ENCODE measurements at regions not wholly inside any gene's neighbourhood (a gene's known extent, or its start where the extent isn't known, plus 50 kb on each side); places are given as distances from the start of the nearest gene placed in this dataset.
"Not testable (repeated sequence)": the region's sequence is repeated elsewhere in the genome, so short reads cannot be mapped to it uniquely, and the experiment has no call there.

DNA sequence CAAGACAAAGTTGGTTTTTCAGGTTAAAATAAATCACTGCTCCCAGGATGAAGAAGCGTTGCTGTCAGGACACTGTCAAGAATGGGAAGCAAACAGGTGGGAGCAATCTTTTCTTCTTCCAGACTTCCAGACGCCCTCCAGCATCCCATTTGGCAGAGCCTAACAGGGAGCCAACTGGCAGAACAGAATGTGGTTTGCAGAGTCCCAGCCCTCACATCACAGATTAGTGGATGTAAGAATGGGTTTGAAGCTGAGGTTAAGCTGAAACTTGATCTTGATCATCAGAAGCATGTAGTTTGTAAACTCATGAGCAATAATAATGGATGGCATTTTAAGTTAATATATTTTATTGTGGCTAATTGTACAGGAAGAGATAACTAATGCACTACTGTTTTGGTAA lies 636.4 kb downstream of the SLC6A15 start:
- no peak for DNase-seq (ENCODE audit: low read depth)

GRCh38 chr12:84272324-84272723 lies 640.3 kb downstream of the SLC6A15 start:
- no peak for DNase-seq (ENCODE audit: low read depth)

- DNase-seq (ENCODE audit: low read depth), result no peak
These were observed 642.0 kb downstream of the SLC6A15 start for GRCh38 chr12:84270470-84271140.

- DNase-seq (ENCODE audit: low read depth), result peak; percentile 7
These were observed 664.7 kb downstream of the SLC6A15 start for GRCh38 chr12:84247931-84248330.

GRCh38 chr12:84243686-84244085 lies 668.9 kb downstream of the SLC6A15 start:
- DNase-seq (ENCODE audit: low read depth), result no peak

GRCh38 chr12:84222841-84223240 lies 689.8 kb downstream of the SLC6A15 start:
- no peak for DNase-seq (ENCODE audit: low read depth)

DNA sequence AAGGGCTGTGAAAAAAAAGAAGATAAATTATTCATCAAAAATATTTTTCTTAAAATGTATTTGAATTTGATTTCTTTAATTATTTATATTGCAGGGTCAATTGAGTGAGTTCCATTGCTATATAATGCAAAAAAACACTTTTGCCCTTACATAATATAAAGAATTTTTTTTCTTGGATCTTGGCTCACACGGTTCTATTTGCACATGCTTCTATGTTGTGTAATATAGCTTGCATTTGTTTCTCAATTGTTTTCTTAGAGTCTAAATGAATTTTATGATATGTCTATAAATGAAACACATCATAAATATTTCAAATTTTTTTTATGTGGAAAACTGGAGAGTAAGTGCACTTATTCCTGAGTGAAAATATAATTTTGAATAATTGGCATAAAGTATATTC lies 694.2 kb downstream of the SLC6A15 start:
- no peak for DNase-seq (ENCODE audit: low read depth)

- DNase-seq (ENCODE audit: low read depth), result no peak
These were observed 710.6 kb downstream of the SLC6A15 start for GRCh38 chr12:84201976-84202375.

- DNase-seq (ENCODE audit: low read depth), result no peak
These were observed 714.2 kb downstream of the SLC6A15 start for GRCh38 chr12:84198294-84198946.

DNA sequence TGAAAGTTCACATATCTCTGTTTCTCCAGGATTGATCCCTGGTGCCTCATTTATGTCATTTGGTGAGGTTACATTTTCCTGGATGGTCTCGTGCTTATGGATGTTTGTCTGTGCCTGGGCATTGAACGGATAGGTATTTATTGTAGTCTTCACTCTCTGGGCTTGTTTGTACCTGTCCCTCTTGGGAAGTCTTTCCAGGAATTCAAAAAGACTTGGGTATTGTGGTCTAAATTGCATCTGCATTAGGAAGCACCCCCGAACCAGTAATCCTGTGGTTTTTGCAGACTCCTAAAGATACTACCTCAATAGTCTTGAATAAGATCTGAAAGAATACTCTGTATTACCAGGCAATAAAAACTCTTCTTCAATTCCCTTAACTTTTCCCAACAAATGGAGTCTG lies 720.8 kb downstream of the SLC6A15 start:
- DNase-seq (ENCODE audit: low read depth), result no peak

DNA sequence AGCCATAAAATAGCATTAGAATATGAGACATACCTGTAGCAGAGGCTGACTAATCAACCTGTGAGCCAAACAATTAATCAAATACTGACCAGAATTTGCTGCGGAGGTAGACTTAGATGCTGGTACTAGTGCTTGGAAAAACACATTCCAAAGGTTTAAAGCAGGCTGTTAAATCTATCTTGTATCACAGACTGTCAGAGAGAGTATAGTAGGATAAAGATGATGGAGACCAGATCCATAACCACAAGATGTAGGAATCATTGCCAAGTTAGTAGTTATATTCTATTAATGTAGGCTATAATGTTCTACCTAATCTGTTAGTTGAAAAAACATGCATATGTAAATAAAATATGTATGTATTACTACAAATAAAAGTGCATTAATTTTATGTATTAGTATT lies 726.2 kb downstream of the SLC6A15 start:
- no peak for DNase-seq (ENCODE audit: low read depth)

DNA sequence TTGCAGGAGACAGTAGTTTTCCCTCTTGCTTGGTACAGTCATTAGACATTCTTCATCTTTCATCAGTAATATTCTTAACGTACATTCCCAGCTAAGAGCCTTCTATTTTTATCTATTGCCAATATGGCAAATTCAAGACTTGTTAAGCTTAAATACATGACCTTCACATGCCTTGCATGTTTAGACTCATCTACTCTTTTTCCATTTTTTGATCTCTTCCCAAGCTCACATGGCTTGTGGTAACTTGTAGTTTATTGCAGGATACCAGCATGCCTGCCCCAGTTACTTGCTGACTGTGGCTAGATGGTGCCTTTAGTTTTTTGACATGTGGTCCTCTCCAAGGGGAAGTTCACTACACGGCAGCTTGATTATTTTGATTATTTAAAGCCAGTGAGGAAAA lies 729.0 kb downstream of the SLC6A15 start:
- no peak for DNase-seq (ENCODE audit: low read depth)

DNA sequence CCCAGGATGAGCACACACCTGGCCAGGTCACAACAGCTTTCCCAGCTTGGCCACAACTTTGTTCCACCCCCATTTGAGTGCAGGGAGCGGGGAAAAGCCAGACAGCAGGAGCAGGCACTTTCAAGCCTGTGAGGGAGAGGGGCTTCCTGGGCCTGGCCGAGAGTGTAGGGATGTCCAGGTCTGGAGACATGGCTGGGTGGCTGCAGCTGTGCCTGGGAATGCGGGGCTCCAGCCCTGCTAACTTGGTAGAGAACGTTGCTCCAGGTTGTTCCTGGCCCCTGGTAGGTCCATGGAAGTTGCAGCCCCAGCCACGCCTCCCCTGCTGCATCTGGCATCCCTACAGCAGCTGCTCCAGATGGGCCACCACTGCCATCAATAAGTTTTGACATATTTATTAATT lies 738.5 kb downstream of the SLC6A15 start:
- no peak for DNase-seq (ENCODE audit: low read depth)

- DNase-seq (ENCODE audit: low read depth), result no peak
These were observed 739.7 kb downstream of the SLC6A15 start for GRCh38 chr12:84172823-84173424.

- no peak for DNase-seq (ENCODE audit: low read depth)
These were observed 745.8 kb downstream of the SLC6A15 start for GRCh38 chr12:84166812-84167211.

GRCh38 chr12:84165998-84166571 lies 746.5 kb downstream of the SLC6A15 start:
- no peak for DNase-seq (ENCODE audit: low read depth)

- no peak for DNase-seq (ENCODE audit: low read depth)
These were observed 751.3 kb downstream of the SLC6A15 start for GRCh38 chr12:84161296-84161695.

GRCh38 chr12:84159260-84159659 lies 753.3 kb downstream of the SLC6A15 start:
- no peak for DNase-seq (ENCODE audit: low read depth)

DNA sequence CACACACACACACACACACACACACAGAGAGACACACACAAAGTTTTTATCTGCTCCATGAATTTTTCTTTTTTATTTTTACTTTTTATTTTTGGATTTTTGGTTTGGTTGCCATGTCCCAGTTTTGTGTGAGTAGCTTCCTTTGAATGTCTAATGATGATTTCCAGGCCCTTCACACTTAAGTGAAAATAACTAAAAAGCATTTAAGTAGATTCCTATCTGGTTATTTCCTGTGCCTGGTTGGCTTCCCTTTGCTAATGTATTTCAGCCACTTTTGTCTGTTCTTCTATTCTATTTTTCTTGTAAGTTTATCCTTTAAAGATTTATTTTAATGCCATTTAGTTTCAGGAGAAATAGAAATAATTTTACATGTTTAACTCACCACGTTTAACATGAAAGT lies 755.4 kb downstream of the SLC6A15 start:
- no peak for DNase-seq (ENCODE audit: low read depth)

- not testable (repeated sequence) for DNase-seq (ENCODE audit: low read depth)
These were observed 757.3 kb downstream of the SLC6A15 start for GRCh38 chr12:84154991-84155930.

DNA sequence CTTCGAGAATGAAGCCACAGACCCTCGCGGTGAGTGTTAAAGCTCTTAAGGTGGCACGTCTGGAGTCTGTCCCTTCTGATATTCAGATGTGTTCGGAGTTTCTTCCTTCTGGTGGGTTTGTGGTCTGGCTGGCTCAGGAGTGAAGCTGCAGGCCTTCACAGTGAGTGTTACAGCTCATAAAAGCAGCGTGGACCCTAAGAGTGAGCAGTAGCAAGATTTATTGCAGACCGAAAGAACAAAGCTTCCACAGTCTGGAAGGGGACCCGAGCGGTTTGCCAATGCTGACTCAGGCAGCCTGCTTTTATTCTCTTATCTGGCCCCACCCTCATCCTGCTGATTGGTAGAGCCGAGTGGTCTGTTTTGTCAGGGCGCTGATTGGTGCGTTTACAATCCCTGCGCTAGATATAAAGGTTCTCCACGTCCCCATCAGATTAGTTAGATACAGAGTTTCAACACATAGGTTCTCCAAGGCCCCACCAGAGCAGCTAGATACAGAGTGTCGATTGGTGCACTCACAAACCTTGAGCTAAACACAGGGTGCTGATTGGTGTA lies 758.1 kb downstream of the SLC6A15 start:
- DNase-seq (ENCODE audit: low read depth), result not testable (repeated sequence)

All from HT1080 (cell line).